GM12878 (cell line): ENCODE measurements at regions not wholly inside any gene's neighbourhood (a gene's known extent, or its start where the extent isn't known, plus 50 kb on each side); places are given as distances from the start of the nearest gene placed in this dataset.

ENCODE experiments used
- ATAC-seq: fragments of 200-7000 bp; cut with Tn5 transposase; 3 replicates; pipeline ENCODE4 v1.9.1; 2020; ENCODE audit warnings: mild to moderate bottlenecking, moderate library complexity
- BruUV-seq: library from RNA; stranded (reverse); fragments of 400-500 nt; replicated peaks from 2 replicates; lab custom pipeline; 2021; lab: Mats Ljungman, UMichigan
- CTCF ChIA-PET: fragments of 300-600 bp; sonication (Branson Sonifier 250); formaldehyde crosslinking; extraction: SDS; loops from one replicate; lab custom pipeline; 2021; ENCODE audit warnings: inconsistent platforms; lab: Yijun Ruan, JAX
- POLR2A ChIA-PET: fragments of 350-600 bp; formaldehyde crosslinking; extraction: SDS; loops from one replicate; lab custom pipeline; 2021; ENCODE audit warnings: inconsistent platforms; lab: Charles Lee
- RAD21 ChIA-PET: fragments of 300-600 bp; sonication (Branson Sonifier 250); formaldehyde crosslinking; loops from one replicate; lab custom pipeline; 2023; ENCODE audit warnings: antibody characterized with exemption; ENCODE audit not compliant: unreplicated experiment; lab: Charles Lee
- SMC1A ChIA-PET: fragments of 300-600 bp; sonication (Branson Sonifier 250); formaldehyde crosslinking; loops from one replicate; lab custom pipeline; 2023; ENCODE audit not compliant: unreplicated experiment, uncharacterized antibody; lab: Charles Lee
- DNase-seq: peaks from one replicate; pipeline ENCODE4 v3.0.0-alpha.2; 2011; ENCODE audit warnings: low read depth, low spot score
- FAIRE-seq: peaks from 3 replicates; lab custom pipeline; 2011; peaks lifted over from hg19 to GRCh38; lab: Jason Lieb, UNC
- H2AFZ ChIP-seq: 2 replicates; pipeline ENCODE4 v1.6.0; 2011; ENCODE audit warnings: low read depth, low read length, control low read depth; ENCODE audit not compliant: control insufficient read depth
- H3K27ac ChIP-seq: 2 replicates; pipeline ENCODE4 v1.5.1; 2011; ENCODE audit warnings: control low read depth; ENCODE audit not compliant: control insufficient read depth, insufficient read depth
- H3K27me3 ChIP-seq, 2 experiments: replicated peaks in 1 of 2; 2 replicates each; pipeline versions ENCODE4 v1.6.0 to v1.6.1; 2011; ENCODE audit warnings: low read length in 1 of 2; ENCODE audit not compliant: control insufficient read depth in 2 of 2, insufficient read depth in 2 of 2
- H3K36me3 ChIP-seq, 2 experiments: 2 replicates each; pipeline ENCODE4 v1.5.1; 2011; ENCODE audit warnings: low read length in 1 of 2; ENCODE audit not compliant: control insufficient read depth in 2 of 2, insufficient read depth in 2 of 2
- H3K4me1 ChIP-seq: 2 replicates; pipeline ENCODE4 v1.6.1; 2011; ENCODE audit warnings: mild to moderate bottlenecking, low read length, moderate library complexity, mixed read lengths; ENCODE audit not compliant: control insufficient read depth, insufficient read depth
- H3K4me2 ChIP-seq: 2 replicates; pipeline ENCODE4 v1.6.0; 2011; ENCODE audit warnings: control low read depth; ENCODE audit not compliant: control insufficient read depth, insufficient read depth
- H3K4me3 ChIP-seq: fragments of 200-600 bp; sonication (generic); 2 replicates; pipeline ENCODE4 v1.5.1; 2016
- H3K79me2 ChIP-seq: 2 replicates; pipeline ENCODE4 v1.6.0; 2011; ENCODE audit warnings: low read length; ENCODE audit not compliant: control insufficient read depth, insufficient read depth
- H3K9ac ChIP-seq: 2 replicates; pipeline ENCODE4 v1.8.0; 2011; ENCODE audit warnings: low read length, control low read depth, mixed read lengths; ENCODE audit not compliant: control insufficient read depth, insufficient read depth
- H3K9me3 ChIP-seq: replicated peaks from 3 replicates; pipeline ENCODE4 v1.5.1; 2011; ENCODE audit warnings: mild to moderate bottlenecking, low read length; ENCODE audit not compliant: control insufficient read depth, insufficient read depth
- H4K20me1 ChIP-seq: 2 replicates; pipeline ENCODE4 v1.6.0; 2011; ENCODE audit not compliant: control insufficient read depth, insufficient read depth
- ASH2L ChIP-seq: fragments of 300-600, 200-600 bp; sonication (generic); IDR thresholded peaks from 2 replicates; pipeline ENCODE4 v1.6.1; 2017; ENCODE audit warnings: low read depth, mild to moderate bottlenecking, borderline replicate concordance
- CREB1 ChIP-seq: IDR thresholded peaks from 2 replicates; pipeline ENCODE4 v1.6.1; 2012; ENCODE audit warnings: low read depth, mild to moderate bottlenecking, inconsistent platforms
- DPF2 ChIP-seq: fragments of 450-650 bp; IDR thresholded peaks from 2 replicates; pipeline ENCODE4 v1.6.1; 2017; ENCODE audit warnings: mild to moderate bottlenecking
- E4F1 ChIP-seq: fragments of 450-650 bp; IDR thresholded peaks from 2 replicates; pipeline ENCODE4 v1.6.1; 2018; ENCODE audit warnings: borderline replicate concordance, mild to moderate bottlenecking; ENCODE audit not compliant: partially characterized antibody
- FOXM1 ChIP-seq: IDR thresholded peaks from 2 replicates; pipeline ENCODE4 v1.6.1; 2012; ENCODE audit warnings: low read depth, mild to moderate bottlenecking, inconsistent platforms, low read length, moderate library complexity
- GABPA ChIP-seq: IDR thresholded peaks from 2 replicates; pipeline ENCODE4 v1.6.1; 2014; ENCODE audit warnings: antibody characterized with exemption, low read depth, mild to moderate bottlenecking, inconsistent platforms
- NFXL1 ChIP-seq: fragments of 450-650 bp; IDR thresholded peaks from 2 replicates; pipeline ENCODE4 v1.6.1; 2017; ENCODE audit warnings: antibody characterized with exemption, mild to moderate bottlenecking, borderline replicate concordance
- PBX3 ChIP-seq: IDR thresholded peaks from 2 replicates; pipeline ENCODE4 v1.6.1; 2011; ENCODE audit warnings: mild to moderate bottlenecking, low read depth, low read length, moderate library complexity; ENCODE audit not compliant: insufficient replicate concordance
- SIN3A ChIP-seq: IDR thresholded peaks from 2 replicates; pipeline ENCODE4 v1.6.1; 2012; ENCODE audit warnings: low read depth, low read length, improper control_type of control experiment
- STAT3 ChIP-seq: IDR thresholded peaks from 2 replicates; pipeline ENCODE4 v1.6.1; 2011; ENCODE audit warnings: low read depth, low read length, improper control_type of control experiment
- ZBED1 ChIP-seq: IDR thresholded peaks from 2 replicates; pipeline ENCODE4 v1.6.1; 2016; ENCODE audit warnings: borderline replicate concordance
- WGBS: methylation state at CpG from one replicate; pipeline ENCODE4 v1.1.6; 2016; ENCODE audit warnings: low lambda C conversion rate; ENCODE audit not compliant: insufficient replicate concordance, insufficient coverage; ENCODE audit errors: missing lambda C conversion rate; 5-methylcytosine and 5-hydroxymethylcytosine counted together
- in situ Hi-C: fragments of 300-500 bp; cut with MboI; formaldehyde crosslinking; loops from 9 replicates; pipeline ENCODE4 v1.14.3; 2018; ENCODE audit warnings: mixed read lengths
- intact Hi-C: fragments of 100-400 bp; cut with micrococcal nuclease; formaldehyde crosslinking; loops from one replicate; pipeline ENCODE4 v1.14.2; 2022; ENCODE audit not compliant: unreplicated experiment

- Histone ChIP-seq H3K4me3 (no peak overlapping the region), H3K36me3 (no peaks in the 10 kb centered on the region), H4K20me1 (no peaks in the 10 kb centered on the region), H3K4me1 (no peaks in the 10 kb centered on the region), H3K27ac (no peak overlapping the region), H3K9me3 (no peaks in the 10 kb centered on the region), H3K9ac (no peak overlapping the region), H2AFZ (no peak overlapping the region), H3K27me3 (no peaks in the 10 kb centered on the region), H3K79me2 (no peaks in the 10 kb centered on the region), H3K4me2 (no peak overlapping the region)
- ChIA-PET RAD21 (no interaction called here), SMC1A (interaction anchor here (0.7 to 1.2 kb wide), 2 partner anchors 34 to 172 kb away, joined by 3 read pairs; no protein-coding TSS in a partner anchor), POLR2A (no interaction called here), CTCF (interaction anchor here (0.9 kb wide), 1 partner anchor 36 kb away, joined by 3 read pairs; no protein-coding TSS in a partner anchor)
- intact Hi-C loops (no loop called here), in situ Hi-C loops (no loop called here)
- FAIRE-seq (no peak), DNase-seq (no peak), ATAC-seq (no peak)
- TF ChIP-seq NFXL1 = no peak
- TF ChIP-seq SIN3A = no peak
- no peak for TF ChIP-seq DPF2
- no peak for TF ChIP-seq E4F1
- TF ChIP-seq GABPA = no peak
- TF ChIP-seq STAT3 = no peak
- TF ChIP-seq ZBED1 = no peak
- no peak for TF ChIP-seq PBX3
- TF ChIP-seq CREB1 = no peak
- TF ChIP-seq ASH2L = no peak
- TF ChIP-seq FOXM1 = no peak
- BruUV-seq = no TSS peak
- WGBS = 38% methylated on average over 1 of the region's 1 CpG
Measured at GRCh38 chr5:44568519-44568918, 179.3 kb upstream of the FGF10 start.
